GM23338 (cell line): ENCODE measurements at regions not wholly inside any gene's neighbourhood (a gene's known extent, or its start where the extent isn't known, plus 50 kb on each side); places are given as distances from the start of the nearest gene placed in this dataset.

Experiments used
- ATAC-seq: fragments of 200-7000 bp; cut with Tn5 transposase; 3 replicates; pipeline ENCODE4 v1.9.1; 2020
- DNase-seq: peaks from one replicate; pipeline ENCODE4 v3.0.0-alpha.2; 2015; ENCODE audit warnings: low spot score
- H2AFZ ChIP-seq: fragments of 200-600 bp; sonication (generic); 2 replicates; pipeline ENCODE4 v1.8.0; 2016; ENCODE audit warnings: antibody characterized with exemption, mild to moderate bottlenecking, moderate library complexity
- H3F3A ChIP-seq: fragments of 200-600 bp; sonication (generic); replicated peaks from 2 replicates; pipeline ENCODE4 v1.8.0; 2017; ENCODE audit warnings: antibody characterized with exemption, mixed run types, low read depth
- H3K27ac ChIP-seq: fragments of 200-600 bp; sonication (generic); 2 replicates; pipeline ENCODE4 v1.6.1; 2016; ENCODE audit warnings: low read depth
- H3K27me3 ChIP-seq: fragments of 200-600 bp; sonication (generic); 2 replicates; pipeline ENCODE4 v1.8.0; 2016; ENCODE audit warnings: mild to moderate bottlenecking, mixed run types, moderate library complexity; ENCODE audit not compliant: insufficient read depth
- H3K36me3 ChIP-seq: fragments of 200-600 bp; sonication (generic); 2 replicates; pipeline ENCODE4 v1.8.0; 2016; ENCODE audit warnings: mild to moderate bottlenecking; ENCODE audit not compliant: insufficient read depth
- H3K4me1 ChIP-seq: fragments of 200-600 bp; sonication (generic); 2 replicates; pipeline ENCODE4 v1.8.0; 2016; ENCODE audit warnings: mild to moderate bottlenecking, moderate library complexity; ENCODE audit not compliant: insufficient read depth
- H3K4me2 ChIP-seq: fragments of 200-600 bp; sonication (generic); 2 replicates; pipeline ENCODE4 v1.7.1; 2017; ENCODE audit warnings: mixed run types
- H3K4me3 ChIP-seq: fragments of 200-600 bp; sonication (generic); 2 replicates; pipeline ENCODE4 v1.6.1; 2016; ENCODE audit warnings: mixed run types
- H3K79me2 ChIP-seq: fragments of 200-600 bp; sonication (generic); replicated peaks from 2 replicates; pipeline ENCODE4 v1.8.0; 2017; ENCODE audit warnings: mild to moderate bottlenecking; ENCODE audit not compliant: insufficient read depth
- H3K9me2 ChIP-seq: fragments of 200-600 bp; sonication (generic); 2 replicates; pipeline ENCODE4 v1.8.0; 2017; ENCODE audit not compliant: insufficient read depth
- H4K20me1 ChIP-seq: fragments of 200-600 bp; sonication (generic); replicated peaks from 2 replicates; pipeline ENCODE4 v1.8.0; 2017; ENCODE audit warnings: mild to moderate bottlenecking; ENCODE audit not compliant: insufficient read depth
- H3K27ac Mint-ChIP-seq: 2 replicates; pipeline ENCODE4 v1.8.0; 2020; ENCODE audit warnings: inconsistent platforms, mild to moderate bottlenecking, moderate library complexity, mixed read lengths
- H3K27me3 Mint-ChIP-seq: 3 replicates; pipeline ENCODE4 v1.8.0; 2022; ENCODE audit warnings: low read depth, mild to moderate bottlenecking, moderate library complexity, mixed read lengths, inconsistent platforms; ENCODE audit not compliant: insufficient read depth, poor library complexity
- H3K36me3 Mint-ChIP-seq: 3 replicates; pipeline ENCODE4 v1.8.0; 2021; ENCODE audit warnings: low read depth, mild to moderate bottlenecking, inconsistent platforms, moderate library complexity, mixed read lengths
- H3K4me1 Mint-ChIP-seq: 3 replicates; pipeline ENCODE4 v1.8.0; 2020; ENCODE audit warnings: mild to moderate bottlenecking, inconsistent platforms, mixed read lengths
- H3K4me3 Mint-ChIP-seq: 3 replicates; pipeline ENCODE4 v1.8.0; 2021; ENCODE audit warnings: moderate library complexity, mild to moderate bottlenecking, inconsistent platforms, mixed read lengths
- H3K9me3 Mint-ChIP-seq: 3 replicates; pipeline ENCODE4 v1.8.0; 2020; ENCODE audit warnings: moderate library complexity, mild to moderate bottlenecking, inconsistent platforms, mixed read lengths
- EZH2 ChIP-seq: fragments of 200-600 bp; sonication (generic); IDR thresholded peaks from one replicate; pipeline ENCODE4 v1.8.0; 2017; ENCODE audit warnings: antibody characterized with exemption, mild to moderate bottlenecking, low read depth; ENCODE audit not compliant: unreplicated experiment
- JUNB ChIP-seq: IDR thresholded peaks from one replicate; pipeline ENCODE4 v1.6.1; 2016; ENCODE audit warnings: antibody characterized with exemption; ENCODE audit not compliant: unreplicated experiment
- NANOG ChIP-seq: IDR thresholded peaks from 2 replicates; pipeline ENCODE4 v1.6.1; 2016; ENCODE audit warnings: antibody characterized with exemption, borderline replicate concordance
- STAT1 ChIP-seq: IDR thresholded peaks from one replicate; pipeline ENCODE4 v1.6.1; 2016; ENCODE audit warnings: antibody characterized with exemption; ENCODE audit not compliant: unreplicated experiment
- ZNF114 ChIP-seq: fragments of 250-450 bp; sonication (Bioruptor Pico); IDR thresholded peaks from 2 replicates; pipeline ENCODE4 v1.5.0; 2020; ENCODE audit warnings: mild to moderate bottlenecking, moderate library complexity
- TF ChIP-seq, protein P1 (sequence below): IDR thresholded peaks from one replicate; pipeline ENCODE4 v1.6.1; 2018; ENCODE audit warnings: antibody characterized with exemption; ENCODE audit not compliant: unreplicated experiment
- TF ChIP-seq, protein P2 (sequence below): fragments of 250-450 bp; sonication (Bioruptor Pico); IDR thresholded peaks from 2 replicates; pipeline ENCODE4 v1.5.0; 2020; ENCODE audit warnings: mild to moderate bottlenecking, moderate library complexity
- TF ChIP-seq, protein P3 (sequence below): IDR thresholded peaks from 2 replicates; pipeline ENCODE4 v1.6.1; 2016; ENCODE audit warnings: antibody characterized with exemption
- TF ChIP-seq, protein P4 (sequence below), 2 experiments: fragments of 200-600 bp in 1 of 2; sonication (generic) in 1 of 2; conservative IDR thresholded peaks; 2 replicates each; pipeline versions ENCODE4 v1.5.1 to v1.6.1; 2016 to 2017; ENCODE audit warnings: antibody characterized with exemption in 2 of 2, low read depth in 2 of 2, mild to moderate bottlenecking in 2 of 2, moderate library complexity in 1 of 2

DNA sequence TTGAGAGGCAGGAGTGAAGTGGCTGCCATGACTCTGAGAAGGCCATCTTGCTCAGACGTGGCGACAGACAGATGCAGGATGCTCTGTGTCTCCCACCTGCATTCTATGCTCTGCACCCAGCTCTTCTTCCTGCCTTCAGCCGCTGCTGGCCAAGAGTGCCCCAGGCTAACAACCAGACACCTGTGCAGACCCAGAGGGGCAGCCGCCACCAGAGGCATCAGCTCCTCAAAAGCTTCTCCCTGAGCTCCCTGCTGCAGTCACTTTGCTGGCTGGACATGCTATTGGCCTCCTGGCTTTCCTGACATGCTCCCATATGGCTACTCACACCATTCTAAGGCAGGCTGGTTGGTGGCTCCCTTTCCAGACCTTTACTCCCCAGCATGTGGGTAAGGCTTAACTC, 70.6 kb upstream of the GRB10 start (continued):
- TF ChIP-seq, protein P1, sequence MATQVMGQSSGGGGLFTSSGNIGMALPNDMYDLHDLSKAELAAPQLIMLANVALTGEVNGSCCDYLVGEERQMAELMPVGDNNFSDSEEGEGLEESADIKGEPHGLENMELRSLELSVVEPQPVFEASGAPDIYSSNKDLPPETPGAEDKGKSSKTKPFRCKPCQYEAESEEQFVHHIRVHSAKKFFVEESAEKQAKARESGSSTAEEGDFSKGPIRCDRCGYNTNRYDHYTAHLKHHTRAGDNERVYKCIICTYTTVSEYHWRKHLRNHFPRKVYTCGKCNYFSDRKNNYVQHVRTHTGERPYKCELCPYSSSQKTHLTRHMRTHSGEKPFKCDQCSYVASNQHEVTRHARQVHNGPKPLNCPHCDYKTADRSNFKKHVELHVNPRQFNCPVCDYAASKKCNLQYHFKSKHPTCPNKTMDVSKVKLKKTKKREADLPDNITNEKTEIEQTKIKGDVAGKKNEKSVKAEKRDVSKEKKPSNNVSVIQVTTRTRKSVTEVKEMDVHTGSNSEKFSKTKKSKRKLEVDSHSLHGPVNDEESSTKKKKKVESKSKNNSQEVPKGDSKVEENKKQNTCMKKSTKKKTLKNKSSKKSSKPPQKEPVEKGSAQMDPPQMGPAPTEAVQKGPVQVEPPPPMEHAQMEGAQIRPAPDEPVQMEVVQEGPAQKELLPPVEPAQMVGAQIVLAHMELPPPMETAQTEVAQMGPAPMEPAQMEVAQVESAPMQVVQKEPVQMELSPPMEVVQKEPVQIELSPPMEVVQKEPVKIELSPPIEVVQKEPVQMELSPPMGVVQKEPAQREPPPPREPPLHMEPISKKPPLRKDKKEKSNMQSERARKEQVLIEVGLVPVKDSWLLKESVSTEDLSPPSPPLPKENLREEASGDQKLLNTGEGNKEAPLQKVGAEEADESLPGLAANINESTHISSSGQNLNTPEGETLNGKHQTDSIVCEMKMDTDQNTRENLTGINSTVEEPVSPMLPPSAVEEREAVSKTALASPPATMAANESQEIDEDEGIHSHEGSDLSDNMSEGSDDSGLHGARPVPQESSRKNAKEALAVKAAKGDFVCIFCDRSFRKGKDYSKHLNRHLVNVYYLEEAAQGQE: no peak
- TF ChIP-seq ZNF114 (CRISPR knock-in tag) (no peak), JUNB (no peak)

DNA sequence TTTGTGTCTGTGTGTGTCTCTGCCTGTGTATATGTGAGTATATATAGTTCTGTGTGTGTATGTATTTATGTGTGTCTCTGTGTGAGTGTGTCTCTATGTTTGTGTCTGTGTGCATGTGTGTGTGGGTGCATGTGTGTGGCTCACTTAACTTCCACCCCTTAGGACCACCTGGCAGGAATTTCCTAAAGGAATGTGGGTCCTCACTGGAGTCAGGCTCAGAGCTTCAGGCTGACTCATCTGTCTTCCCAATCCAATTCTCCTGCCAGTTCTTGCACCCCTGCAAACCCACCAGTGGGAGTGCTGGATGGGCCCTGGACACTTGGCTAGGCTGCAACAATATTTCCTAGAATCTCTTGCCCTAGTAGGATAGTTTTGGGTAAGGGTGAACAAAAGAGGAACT, 70.2 kb upstream of the GRB10 start:
- H3K36me3 ChIP-seq: no peaks in the 10 kb centered on the region
- TF ChIP-seq, protein P2, sequence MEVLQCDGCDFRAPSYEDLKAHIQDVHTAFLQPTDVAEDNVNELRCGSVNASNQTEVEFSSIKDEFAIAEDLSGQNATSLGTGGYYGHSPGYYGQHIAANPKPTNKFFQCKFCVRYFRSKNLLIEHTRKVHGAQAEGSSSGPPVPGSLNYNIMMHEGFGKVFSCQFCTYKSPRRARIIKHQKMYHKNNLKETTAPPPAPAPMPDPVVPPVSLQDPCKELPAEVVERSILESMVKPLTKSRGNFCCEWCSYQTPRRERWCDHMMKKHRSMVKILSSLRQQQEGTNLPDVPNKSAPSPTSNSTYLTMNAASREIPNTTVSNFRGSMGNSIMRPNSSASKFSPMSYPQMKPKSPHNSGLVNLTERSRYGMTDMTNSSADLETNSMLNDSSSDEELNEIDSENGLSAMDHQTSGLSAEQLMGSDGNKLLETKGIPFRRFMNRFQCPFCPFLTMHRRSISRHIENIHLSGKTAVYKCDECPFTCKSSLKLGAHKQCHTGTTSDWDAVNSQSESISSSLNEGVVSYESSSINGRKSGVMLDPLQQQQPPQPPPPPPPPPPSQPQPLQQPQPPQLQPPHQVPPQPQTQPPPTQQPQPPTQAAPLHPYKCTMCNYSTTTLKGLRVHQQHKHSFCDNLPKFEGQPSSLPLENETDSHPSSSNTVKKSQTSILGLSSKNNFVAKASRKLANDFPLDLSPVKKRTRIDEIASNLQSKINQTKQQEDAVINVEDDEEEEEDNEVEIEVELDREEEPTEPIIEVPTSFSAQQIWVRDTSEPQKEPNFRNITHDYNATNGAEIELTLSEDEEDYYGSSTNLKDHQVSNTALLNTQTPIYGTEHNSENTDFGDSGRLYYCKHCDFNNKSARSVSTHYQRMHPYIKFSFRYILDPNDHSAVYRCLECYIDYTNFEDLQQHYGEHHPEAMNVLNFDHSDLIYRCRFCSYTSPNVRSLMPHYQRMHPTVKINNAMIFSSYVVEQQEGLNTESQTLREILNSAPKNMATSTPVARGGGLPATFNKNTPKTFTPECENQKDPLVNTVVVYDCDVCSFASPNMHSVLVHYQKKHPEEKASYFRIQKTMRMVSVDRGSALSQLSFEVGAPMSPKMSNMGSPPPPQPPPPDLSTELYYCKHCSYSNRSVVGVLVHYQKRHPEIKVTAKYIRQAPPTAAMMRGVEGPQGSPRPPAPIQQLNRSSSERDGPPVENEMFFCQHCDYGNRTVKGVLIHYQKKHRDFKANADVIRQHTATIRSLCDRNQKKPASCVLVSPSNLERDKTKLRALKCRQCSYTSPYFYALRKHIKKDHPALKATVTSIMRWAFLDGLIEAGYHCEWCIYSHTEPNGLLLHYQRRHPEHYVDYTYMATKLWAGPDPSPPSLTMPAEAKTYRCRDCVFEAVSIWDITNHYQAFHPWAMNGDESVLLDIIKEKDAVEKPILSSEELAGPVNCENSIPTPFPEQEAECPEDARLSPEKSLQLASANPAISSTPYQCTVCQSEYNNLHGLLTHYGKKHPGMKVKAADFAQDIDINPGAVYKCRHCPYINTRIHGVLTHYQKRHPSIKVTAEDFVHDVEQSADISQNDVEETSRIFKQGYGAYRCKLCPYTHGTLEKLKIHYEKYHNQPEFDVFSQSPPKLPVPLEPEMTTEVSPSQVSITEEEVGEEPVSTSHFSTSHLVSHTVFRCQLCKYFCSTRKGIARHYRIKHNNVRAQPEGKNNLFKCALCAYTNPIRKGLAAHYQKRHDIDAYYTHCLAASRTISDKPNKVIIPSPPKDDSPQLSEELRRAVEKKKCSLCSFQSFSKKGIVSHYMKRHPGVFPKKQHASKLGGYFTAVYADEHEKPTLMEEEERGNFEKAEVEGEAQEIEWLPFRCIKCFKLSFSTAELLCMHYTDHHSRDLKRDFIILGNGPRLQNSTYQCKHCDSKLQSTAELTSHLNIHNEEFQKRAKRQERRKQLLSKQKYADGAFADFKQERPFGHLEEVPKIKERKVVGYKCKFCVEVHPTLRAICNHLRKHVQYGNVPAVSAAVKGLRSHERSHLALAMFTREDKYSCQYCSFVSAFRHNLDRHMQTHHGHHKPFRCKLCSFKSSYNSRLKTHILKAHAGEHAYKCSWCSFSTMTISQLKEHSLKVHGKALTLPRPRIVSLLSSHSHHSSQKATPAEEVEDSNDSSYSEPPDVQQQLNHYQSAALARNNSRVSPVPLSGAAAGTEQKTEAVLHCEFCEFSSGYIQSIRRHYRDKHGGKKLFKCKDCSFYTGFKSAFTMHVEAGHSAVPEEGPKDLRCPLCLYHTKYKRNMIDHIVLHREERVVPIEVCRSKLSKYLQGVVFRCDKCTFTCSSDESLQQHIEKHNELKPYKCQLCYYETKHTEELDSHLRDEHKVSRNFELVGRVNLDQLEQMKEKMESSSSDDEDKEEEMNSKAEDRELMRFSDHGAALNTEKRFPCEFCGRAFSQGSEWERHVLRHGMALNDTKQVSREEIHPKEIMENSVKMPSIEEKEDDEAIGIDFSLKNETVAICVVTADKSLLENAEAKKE: no peak
- TF ChIP-seq, protein P3, sequence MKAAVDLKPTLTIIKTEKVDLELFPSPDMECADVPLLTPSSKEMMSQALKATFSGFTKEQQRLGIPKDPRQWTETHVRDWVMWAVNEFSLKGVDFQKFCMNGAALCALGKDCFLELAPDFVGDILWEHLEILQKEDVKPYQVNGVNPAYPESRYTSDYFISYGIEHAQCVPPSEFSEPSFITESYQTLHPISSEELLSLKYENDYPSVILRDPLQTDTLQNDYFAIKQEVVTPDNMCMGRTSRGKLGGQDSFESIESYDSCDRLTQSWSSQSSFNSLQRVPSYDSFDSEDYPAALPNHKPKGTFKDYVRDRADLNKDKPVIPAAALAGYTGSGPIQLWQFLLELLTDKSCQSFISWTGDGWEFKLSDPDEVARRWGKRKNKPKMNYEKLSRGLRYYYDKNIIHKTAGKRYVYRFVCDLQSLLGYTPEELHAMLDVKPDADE: no peak
- TF ChIP-seq, protein P1: no peak
- TF ChIP-seq, protein P4, sequence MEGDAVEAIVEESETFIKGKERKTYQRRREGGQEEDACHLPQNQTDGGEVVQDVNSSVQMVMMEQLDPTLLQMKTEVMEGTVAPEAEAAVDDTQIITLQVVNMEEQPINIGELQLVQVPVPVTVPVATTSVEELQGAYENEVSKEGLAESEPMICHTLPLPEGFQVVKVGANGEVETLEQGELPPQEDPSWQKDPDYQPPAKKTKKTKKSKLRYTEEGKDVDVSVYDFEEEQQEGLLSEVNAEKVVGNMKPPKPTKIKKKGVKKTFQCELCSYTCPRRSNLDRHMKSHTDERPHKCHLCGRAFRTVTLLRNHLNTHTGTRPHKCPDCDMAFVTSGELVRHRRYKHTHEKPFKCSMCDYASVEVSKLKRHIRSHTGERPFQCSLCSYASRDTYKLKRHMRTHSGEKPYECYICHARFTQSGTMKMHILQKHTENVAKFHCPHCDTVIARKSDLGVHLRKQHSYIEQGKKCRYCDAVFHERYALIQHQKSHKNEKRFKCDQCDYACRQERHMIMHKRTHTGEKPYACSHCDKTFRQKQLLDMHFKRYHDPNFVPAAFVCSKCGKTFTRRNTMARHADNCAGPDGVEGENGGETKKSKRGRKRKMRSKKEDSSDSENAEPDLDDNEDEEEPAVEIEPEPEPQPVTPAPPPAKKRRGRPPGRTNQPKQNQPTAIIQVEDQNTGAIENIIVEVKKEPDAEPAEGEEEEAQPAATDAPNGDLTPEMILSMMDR (conservative IDR thresholded peaks at IDR 0.05; ENCODE audit: low read depth in 2 of 2): no peak
- TF ChIP-seq ZNF114 (CRISPR knock-in tag) (no peak), EZH2 (no peak), NANOG (no peak), STAT1 (no peak)

More for the DNA sequence above, 70.2 kb upstream of the GRB10 start:
- Histone ChIP-seq H3F3A (no peaks in the 10 kb centered on the region), H3K4me3 (no peak overlapping the region), H2AFZ (no peak overlapping the region), H3K79me2 (no peaks in the 10 kb centered on the region), H3K9me2 (peaks cover 20% of the 10 kb centered on the region), H4K20me1 (no peaks in the 10 kb centered on the region), H3K4me2 (no peak overlapping the region), H3K4me1 (no peaks in the 10 kb centered on the region), H3K27ac (no peak overlapping the region), H3K27me3 (no peaks in the 10 kb centered on the region)
- no peak for DNase-seq
- Mint-ChIP-seq H3K9me3 (no peaks in the 10 kb centered on the region; the same call in 2 of the 3 replicates), H3K27ac (no peak overlapping the region), H3K36me3 (no peaks in the 10 kb centered on the region), H3K4me1 (no peaks in the 10 kb centered on the region), H3K4me3 (no peak overlapping the region), H3K27me3 (peaks cover 3% of the 10 kb centered on the region)
- no peak for ATAC-seq
